ENCODE measurements at regions not wholly inside any gene's neighbourhood (a gene's known extent, or its start where the extent isn't known, plus 50 kb on each side); places are given as distances from the start of the nearest gene placed in this dataset.

- no peak for TF ChIP-seq ZNF274 (IDR thresholded peaks at IDR 0.05; ENCODE audit: low read depth, low read length)
- no peak for TF ChIP-seq SUZ12 (IDR thresholded peaks at IDR 0.05; ENCODE audit: extremely low read depth, insufficient read depth, insufficient read length)
These were observed 455.6 kb upstream of the ADGRL2 start for GRCh38 chr1:81345110-81345509.
